SW 1271 (cell line): ENCODE measurements at regions not wholly inside any gene's neighbourhood (a gene's known extent, or its start where the extent isn't known, plus 50 kb on each side); places are given as distances from the start of the nearest gene placed in this dataset.

Experiments
- DNase-seq, 2 experiments: peaks; one replicate each; lab custom pipeline; 2025; lab: John Stamatoyannopoulos, UW

DNA sequence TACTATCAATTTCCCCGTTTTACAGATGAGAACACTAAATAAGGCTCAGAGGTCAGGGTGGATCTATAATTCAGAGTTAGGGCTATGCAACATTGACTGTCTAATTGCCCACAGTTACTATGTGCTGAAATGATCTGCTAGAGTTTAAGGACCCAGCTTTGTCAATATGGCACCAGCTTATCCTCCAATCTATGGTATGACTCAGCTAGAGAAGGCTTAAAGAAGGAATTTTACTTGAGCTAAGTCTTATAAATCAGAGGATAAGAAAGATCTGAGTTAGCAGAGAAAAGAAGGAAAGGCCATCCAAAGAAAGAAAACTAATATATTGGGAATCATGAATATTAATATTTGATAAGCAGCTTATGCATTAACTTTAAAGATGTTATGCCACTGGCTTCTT, 78.1 kb downstream of the ASB9 start:
- DNase-seq = no peak

DNA sequence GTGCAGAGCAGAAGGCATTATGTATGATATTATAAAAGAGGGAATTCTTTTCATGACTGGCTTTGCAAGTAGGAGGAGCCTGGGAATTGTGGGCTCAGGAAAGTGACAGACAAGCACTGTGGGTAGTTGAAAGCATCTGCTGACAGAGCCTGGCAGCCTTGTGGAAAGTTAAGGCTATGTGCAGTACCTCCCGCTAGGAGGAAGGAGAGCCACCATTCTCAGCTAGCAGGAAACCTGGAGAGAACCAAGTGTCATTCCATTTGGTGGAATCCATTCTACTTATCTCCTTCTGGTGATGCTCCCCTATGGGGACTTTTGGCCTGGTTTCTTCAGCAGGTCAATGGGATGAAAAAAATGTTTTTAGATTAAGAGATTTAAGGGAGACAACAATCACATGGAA, 81.8 kb downstream of the ASB9 start:
- DNase-seq = no peak

DNA sequence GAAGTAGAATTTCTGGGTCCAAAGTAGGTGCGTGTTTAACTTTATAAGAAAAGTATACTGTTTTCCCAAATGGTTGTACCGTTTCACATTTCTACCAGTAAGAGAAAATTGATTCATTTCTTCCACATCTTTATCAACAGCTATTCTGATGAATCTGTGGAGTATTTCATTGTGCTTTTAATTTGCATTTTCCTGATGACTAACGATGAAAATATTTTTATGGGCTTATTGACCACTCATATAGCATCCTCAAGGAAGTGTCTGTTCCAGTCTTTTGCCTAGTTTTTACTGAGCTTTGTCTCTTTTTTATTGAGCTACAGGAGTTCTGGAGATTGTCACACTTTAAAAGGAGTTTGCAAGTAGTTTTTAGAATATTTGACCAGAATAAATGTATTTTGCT, 92.6 kb downstream of the ASB9 start:
- no peak for DNase-seq

DNA sequence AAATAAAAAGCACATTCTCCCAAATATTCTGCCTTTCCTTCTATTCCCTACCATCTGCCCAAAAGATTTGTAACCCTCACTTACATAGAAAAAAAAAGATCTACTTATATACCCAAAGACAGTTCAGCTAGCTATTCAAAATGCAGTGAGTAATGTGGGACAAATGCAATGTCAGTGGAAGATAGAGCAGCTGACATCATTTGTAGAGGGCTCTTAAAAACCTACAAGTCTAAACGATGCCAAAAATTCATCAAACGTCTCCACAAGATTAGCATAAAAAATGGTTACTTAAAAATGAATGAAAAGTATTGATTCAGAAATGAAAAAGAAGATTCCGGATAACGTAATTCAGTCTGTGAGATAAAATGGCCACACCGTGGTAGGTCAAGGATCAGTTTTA, 96.5 kb downstream of the ASB9 start:
- DNase-seq = no peak

DNA sequence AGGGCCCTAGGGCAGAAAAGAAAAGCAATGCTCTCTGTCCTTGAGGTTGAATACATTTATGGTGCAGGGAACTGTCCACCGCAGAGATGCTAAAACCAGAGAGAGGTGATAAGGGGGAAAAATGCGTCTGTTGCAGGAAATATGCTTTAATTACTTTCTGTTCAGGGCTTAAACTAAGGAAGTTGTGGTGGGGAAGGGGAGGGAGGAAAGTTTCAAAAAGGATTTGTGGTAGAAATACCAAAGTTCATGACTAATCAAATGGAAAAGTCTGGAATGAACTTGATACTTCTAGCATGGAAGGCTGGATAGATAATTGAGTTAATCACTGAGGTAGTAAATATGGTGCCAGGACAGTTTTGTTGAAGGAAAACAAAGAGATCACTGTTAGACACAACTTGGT, 99.0 kb downstream of the ASB9 start:
- no peak for DNase-seq

DNA sequence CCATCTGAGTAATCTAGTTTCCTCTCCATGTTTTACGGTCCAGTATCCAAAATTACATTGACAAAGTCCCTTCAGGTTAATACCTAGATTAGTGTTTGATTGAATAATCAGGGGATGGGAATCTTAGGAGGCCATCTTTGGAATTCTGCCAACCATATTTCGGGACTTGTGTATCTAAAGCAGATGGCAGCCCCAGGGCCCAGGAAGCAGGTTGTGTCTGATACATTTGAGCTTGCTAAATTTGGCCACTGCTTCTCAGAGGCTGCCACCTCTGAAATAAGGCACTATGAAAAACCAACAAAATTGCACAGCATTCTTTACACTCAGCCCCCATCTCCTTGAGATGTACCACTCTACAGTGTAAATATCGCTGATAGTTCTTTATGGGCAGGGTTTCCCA, 102.1 kb downstream of the ASB9 start:
- DNase-seq = no peak

DNA sequence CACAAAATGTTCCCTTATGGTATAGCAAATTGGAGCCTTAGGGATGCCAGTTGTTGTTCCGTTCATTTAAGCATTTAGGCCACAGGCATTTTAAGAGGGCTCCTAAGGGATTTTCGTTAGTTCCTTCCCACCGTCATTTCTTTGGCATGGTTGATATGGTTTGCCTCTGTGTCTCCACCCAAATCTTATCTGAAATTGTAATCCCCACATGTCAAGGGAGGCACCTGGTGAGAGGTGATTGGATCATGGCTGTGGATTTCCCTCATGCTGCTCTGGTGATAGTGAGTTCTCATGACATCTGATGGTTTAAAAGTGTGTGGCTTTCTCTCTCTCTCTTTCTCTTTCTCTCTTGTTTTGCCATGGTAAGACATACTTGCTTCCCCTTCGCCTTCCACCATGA, 104.1 kb downstream of the ASB9 start:
- DNase-seq = no peak

DNA sequence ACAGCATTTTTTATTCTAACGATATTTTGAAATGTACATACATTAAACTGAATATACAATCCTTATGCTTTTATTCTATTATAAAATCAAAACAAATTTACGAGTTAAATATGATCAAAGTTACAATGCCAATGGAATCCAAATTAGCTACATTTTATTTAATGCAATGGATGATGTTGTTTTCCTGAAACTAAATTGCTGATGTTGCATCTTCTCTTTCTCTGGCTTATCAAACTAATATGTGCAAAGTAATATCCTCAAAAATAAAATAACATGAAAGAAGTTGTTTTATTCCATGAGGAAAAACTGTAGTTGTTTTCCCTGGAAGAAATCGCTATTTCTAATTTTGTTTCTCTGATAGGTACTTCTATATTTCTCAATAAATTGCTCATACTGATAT, 106.8 kb downstream of the ASB9 start:
- no peak for DNase-seq

DNA sequence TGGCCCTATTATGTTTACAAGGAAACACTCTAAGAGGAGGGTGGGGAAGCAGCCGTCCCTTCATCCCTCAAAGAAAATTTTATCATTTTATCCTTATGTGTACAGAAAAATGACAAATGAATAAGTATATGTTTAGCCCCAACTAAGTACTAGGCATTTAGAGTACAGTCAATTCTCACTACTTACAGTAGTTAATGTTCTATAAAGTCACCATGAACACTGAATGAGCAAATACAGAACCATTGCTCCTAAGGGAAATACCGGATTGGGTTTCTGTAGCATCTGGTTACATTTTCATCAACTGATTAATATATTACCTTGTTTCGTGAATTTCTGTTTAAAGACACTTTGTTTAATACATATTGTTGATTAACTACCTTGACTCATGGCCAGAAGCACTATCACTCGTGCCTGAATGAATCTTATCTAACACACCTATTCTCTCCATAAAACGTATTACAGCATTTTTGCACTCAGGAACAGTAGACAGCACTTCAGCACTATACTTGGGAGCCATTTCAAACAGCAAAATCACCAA, 109.3 kb downstream of the ASB9 start:
- DNase-seq = no peak

DNA sequence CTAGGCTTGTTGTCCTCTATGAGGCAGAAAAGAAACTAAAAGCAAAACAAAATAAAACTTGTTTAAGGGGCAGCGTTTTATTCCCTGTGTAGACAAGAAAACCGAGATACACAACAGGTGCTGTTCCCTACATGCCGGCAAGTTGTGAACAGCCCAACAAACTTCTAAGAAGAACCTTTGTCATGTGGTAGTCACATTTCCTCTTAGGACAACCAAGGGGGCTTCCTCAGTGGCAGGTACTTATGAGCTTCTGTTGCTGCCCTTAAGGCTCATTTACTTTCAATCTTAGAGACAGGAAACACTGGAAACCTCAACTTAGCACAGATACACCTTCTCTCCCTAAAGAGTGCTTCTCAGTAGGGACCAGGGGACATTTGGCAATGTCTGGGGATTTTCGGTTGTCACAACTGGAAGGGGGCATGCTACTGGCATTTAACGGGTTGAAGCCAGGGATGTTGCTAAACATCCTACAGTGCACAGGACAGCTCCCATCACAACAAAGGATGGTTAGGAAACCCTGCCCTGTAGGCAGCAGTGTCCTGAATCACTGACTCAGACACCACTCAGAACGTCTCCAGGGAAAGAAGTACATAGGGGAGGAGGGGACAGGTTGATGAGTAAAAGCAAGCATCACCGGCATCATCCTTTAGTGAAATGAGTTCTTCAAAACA, 111.0 kb downstream of the ASB9 start:
- no peak for DNase-seq

DNA sequence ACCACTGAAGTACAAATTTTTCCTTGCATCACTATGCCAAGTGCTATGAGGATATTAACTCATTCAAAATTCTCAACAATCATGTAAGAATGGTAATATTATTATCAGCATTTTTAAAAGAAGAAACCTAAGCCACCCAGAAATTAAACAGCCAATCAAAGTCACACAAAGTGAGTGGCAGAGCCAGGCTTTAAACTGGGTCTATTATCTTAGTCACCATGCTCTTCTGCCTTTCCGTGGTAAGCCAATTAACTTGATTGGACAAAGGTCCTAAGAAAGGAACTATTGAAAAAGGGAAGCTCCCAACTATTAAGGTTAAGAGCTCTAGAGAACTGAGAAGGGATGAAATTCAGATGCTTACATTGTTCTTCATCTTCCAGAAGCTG, 111.5 kb downstream of the ASB9 start:
- DNase-seq = no peak

DNA sequence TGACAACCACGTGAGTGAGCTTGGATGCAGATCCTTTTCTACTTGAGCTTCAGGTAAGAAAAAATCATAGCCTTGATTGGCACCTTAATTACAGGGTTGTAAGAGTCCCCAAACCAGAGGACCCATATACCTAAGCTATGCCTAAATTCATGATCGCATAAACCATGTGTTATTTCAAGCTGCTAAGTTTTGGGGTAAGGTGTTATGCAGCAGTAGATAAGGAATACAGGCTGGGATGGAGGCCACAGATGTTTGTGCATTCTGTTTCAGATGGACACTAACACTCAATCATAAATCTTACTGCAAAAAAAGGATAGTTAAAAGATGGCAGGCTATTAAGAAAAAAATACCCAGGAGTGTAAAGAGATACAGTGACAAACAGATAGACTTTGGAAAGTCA, 112.3 kb downstream of the ASB9 start:
- DNase-seq = no peak

DNA sequence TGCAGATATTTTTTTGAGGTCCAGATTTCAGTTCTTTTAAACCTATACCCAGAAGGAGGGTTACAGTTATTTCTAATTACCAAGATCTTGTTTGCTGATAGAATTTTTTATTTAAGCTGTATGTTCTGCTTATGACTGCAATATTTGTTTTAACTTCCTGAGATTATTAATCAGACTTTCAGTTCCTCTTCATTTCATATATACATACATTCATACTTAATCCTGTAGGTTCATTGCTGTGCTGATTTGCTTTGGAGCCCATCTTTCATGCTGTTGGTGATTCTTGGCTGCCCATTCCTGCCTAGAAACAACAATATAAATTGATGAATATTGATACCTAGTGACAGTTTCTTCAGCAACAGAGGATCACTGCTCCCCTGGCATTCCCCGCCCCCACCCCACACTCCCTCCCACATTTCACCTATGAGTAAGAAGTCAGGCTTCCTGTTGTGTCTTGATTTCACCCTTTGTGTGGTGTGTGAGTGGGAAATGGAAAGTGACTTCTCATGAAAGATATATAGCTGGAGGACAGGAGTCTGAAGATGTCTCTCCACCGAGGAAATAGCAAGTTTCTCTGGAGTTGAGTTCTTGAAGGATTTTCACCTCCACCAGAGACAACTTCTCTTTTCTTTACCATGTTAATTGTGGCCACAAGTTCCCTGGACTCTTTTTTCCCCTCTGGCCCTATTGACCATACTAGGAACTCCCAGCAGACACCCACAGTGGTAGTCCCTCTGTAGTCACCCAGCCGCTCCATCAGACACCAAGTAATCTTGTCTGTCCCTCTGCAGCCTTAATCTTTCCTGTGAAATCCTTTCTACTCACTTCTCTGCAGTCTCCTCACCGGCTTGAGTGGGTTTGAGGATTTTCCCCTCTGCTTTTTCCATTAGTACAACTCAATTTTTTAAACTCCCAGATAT, 118.4 kb downstream of the ASB9 start:
- DNase-seq = no peak

DNA sequence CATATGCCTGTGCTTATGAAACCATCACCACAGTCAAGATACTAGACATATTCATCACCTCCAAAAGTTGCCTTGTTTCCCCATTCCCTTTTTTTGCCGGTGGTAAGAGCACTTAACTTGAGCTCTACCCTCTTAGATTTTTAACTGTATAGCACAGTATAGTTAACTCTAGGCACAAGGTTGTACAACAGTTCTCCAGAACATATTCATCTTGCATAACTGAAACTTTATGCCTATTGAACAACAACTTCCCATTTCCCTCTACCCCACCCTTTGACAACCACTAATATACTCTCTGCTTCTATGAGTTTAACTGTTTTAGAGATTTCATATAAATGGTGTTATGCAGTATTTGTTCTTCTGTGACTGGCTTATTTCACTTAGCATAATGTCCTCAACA, 119.3 kb downstream of the ASB9 start:
- no peak for DNase-seq

DNA sequence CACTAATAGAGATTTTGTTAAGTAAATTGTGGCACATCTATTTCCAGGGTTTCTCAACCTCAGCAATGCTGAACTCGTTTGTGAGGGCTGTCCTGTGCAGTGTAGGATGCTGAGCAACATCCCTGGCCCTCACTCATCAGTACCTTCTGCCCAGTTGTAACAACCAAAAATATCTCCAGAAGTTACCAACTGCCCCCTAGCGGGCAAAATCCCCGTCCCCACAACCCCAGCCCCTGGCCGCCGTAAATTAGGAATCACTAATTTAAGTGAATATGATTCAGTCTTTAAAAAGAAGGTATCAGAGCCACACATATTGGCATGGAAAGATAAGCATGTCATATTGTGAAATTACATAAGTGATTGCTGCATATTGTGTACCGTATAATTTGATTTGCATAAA, 123.4 kb downstream of the ASB9 start:
- DNase-seq = peak in 1 of 2 experiments; percentile 0

DNA sequence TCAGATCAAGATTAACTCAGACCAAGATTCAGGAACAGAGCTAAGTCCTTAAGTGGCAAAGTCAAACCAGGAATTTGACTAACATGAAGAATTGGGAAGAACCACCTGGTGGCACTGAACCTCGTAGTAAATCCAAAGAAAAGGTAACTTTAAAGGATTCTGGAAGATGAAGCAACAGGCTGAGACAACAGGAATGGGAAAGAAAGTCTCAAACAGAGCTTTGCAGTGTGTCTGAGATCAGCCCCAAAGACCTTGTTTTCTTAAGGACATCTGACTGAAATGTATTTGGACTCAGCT, 126.1 kb downstream of the ASB9 start:
- DNase-seq = no peak

DNA sequence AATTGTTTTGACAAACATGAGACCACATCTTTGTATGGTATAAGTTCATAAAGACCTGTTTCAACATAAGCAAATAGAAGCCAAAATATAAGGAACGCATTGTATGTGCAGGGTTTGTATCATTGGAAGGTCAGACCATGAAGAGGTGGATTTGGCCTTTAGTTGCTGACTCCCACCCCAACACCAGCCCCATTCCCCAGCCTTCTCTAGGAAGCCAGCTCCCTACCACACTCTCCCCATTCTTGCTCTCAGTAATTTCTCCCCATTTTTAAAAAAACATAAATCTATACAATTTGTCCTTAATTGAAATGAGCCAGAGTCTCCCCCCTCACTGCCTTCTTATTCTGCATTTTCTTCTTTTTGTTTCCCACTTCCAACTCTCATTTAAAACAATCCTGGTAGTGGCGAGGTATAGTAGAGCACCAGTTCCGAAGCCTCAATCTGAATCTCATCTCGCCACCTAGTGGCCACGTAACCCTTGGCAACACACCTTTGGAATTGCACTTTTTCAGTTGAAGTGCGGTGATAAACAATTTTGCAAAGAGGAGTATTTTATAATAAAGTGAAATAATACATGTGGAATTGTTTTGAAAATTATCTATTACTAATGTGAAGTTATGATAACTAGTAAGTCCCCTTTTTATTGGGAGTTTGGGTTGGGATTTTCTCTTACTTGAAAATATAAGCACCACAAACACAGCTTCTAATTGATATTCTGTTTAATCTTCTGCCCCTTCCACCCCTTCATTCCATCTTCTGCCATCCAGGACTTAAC, 126.6 kb downstream of the ASB9 start:
- DNase-seq = peak in 1 of 2 experiments; percentile 3

DNA sequence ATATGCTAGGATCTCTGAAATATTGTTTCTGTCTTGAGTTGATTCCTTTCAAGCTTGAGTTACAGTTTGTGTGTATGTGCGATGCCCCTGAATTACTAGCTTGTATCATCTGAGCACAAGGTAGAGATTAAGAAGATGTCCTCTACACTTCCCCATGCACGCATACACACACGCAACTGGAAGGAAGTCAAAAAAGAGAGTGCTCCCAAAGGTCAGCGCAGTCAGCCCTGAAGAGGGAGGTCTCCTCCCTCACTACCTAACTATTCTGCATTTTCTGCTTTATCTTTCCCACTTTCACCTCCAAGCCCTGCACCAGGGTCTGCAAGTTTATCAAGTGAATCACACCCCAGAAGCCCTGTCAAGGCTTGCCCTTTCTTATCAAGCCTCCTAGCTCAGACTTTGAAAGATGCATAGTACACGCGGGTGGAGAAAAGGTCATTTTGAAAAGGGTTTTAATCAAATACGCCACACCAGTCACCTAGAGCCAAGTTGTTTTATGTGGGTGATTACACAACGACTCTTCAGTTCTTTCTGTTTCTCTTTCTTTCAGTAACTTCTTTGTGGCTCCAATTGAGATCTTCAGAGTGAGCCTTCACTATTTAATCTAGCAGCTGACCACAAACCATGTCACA, 127.7 kb downstream of the ASB9 start:
- no peak for DNase-seq

DNA sequence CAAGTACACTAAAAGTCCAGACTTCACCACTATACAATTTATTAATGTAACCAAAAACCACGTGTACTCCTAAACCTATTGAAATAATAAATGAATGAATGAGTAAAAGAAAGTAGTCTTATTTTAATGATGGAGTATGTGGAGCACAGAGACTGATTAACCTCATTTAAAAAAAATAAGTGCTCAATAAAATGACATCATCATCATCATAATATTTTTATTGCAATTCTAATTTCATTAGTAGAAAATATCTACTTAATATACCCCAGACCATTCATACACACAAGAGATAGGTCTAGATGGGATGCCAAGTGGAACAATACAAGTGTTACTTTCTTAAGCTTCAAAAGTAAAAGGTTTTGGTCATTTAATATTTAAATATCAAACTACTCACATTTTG, 133.1 kb downstream of the ASB9 start:
- DNase-seq = no peak

DNA sequence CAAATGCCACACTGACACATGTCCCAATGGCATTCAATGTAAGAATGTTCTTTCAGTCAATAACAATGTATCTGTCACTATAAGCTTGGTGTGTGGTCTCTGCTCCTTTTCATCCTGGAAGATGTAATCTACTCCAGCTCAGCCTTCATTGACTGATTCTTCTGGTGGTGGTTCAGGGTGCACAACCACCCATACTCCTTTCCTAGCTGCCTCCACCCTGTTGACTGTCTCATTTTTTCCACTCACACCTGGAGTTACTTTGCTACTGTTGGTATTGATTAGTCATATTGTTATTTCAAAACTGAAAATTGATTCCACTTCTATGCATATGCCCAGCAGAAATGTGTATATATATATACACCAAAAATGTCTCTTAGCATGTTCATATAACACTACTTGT, 140.5 kb downstream of the ASB9 start:
- DNase-seq = no peak

DNA sequence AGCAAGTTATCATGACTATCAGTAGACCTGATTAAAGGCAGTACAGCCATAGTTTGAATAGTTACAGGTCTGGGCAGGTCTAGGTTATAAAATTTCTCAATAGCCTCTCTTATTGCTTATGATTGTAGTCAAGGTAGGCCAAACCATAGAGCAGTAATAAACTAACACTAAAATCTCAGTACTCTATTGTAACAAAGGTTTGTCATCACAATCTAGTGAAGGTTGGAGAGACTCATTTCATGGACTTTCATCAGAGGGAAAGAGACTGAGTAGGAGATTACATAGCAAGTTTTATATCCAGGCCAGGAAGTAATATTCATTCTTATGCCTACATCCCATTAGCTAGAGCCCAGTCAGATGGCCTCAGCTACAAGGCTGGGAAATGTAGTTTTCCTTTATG, 141.0 kb downstream of the ASB9 start:
- no peak for DNase-seq

DNA sequence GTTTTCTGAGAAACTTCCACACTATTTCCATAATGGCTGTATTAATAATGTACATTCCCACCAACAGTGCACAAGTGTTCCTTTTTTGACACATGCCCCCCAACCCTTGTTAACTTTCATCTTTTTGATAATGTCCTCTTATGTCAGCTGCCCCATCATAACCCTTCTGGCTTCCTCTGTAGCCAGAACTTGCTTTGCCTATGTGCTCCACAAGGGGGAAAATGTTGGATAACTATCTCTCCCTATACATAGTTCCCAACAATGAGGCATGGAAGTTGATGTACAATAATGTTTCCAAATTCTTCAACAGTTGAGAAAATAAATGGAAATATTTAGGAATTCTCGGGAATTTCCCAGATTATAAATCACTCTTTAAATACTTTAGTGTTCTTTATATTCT, 142.9 kb downstream of the ASB9 start:
- DNase-seq = no peak
